ENCODE measurements at regions not wholly inside any gene's neighbourhood (a gene's known extent, or its start where the extent isn't known, plus 50 kb on each side); places are given as distances from the start of the nearest gene placed in this dataset.
A peak's percentile ranks its signal among the peaks of the same experiment; 100 is the strongest.
"Not testable (repeated sequence)": the region's sequence is repeated elsewhere in the genome, so short reads cannot be mapped to it uniquely, and the experiment has no call there.

GRCh38 chr3:75474530-75474929 lies 189.6 kb upstream of the FRG2C start:
- H3K27me3 Mint-ChIP-seq (ENCODE audit: unreplicated experiment); DNase-seq (ENCODE audit: low spot score); H3K4me1 Mint-ChIP-seq (ENCODE audit: unreplicated experiment); H3K27ac Mint-ChIP-seq (ENCODE audit: unreplicated experiment); H3K4me3 Mint-ChIP-seq (ENCODE audit: unreplicated experiment): not testable (repeated sequence)
- peaks cover 26% of the 10 kb centered on the region for H3K36me3 Mint-ChIP-seq (ENCODE audit: low read depth, unreplicated experiment)
- H3K9me3 Mint-ChIP-seq (ENCODE audit: unreplicated experiment), result peaks cover 11% of the 10 kb centered on the region

- H3K36me3 Mint-ChIP-seq (ENCODE audit: low read depth, unreplicated experiment); H3K27me3 Mint-ChIP-seq (ENCODE audit: unreplicated experiment); DNase-seq (ENCODE audit: low spot score); H3K9me3 Mint-ChIP-seq (ENCODE audit: unreplicated experiment); H3K4me3 Mint-ChIP-seq (ENCODE audit: unreplicated experiment); H3K27ac Mint-ChIP-seq (ENCODE audit: unreplicated experiment): not testable (repeated sequence)
- peaks cover 12% of the 10 kb centered on the region for H3K4me1 Mint-ChIP-seq (ENCODE audit: unreplicated experiment)
Measured at GRCh38 chr3:75496600-75496999, 167.5 kb upstream of the FRG2C start.

- H3K4me3 Mint-ChIP-seq (ENCODE audit: unreplicated experiment); DNase-seq (ENCODE audit: low spot score); H3K36me3 Mint-ChIP-seq (ENCODE audit: low read depth, unreplicated experiment); H3K9me3 Mint-ChIP-seq (ENCODE audit: unreplicated experiment); H3K27me3 Mint-ChIP-seq (ENCODE audit: unreplicated experiment); H3K27ac Mint-ChIP-seq (ENCODE audit: unreplicated experiment): not testable (repeated sequence)
- peaks cover 29% of the 10 kb centered on the region for H3K4me1 Mint-ChIP-seq (ENCODE audit: unreplicated experiment)
Measured at GRCh38 chr3:75500357-75500756, 163.8 kb upstream of the FRG2C start.

- not testable (repeated sequence) for H3K27me3 Mint-ChIP-seq (ENCODE audit: unreplicated experiment); H3K9me3 Mint-ChIP-seq (ENCODE audit: unreplicated experiment); H3K4me3 Mint-ChIP-seq (ENCODE audit: unreplicated experiment); DNase-seq (ENCODE audit: low spot score); H3K36me3 Mint-ChIP-seq (ENCODE audit: low read depth, unreplicated experiment)
- Mint-ChIP-seq H3K27ac (ENCODE audit: unreplicated experiment) (peak overlapping the region; percentile 97), H3K4me1 (ENCODE audit: unreplicated experiment) (peaks cover 32% of the 10 kb centered on the region)
Measured at GRCh38 chr3:75502171-75502570, 162.0 kb upstream of the FRG2C start.

- H3K9me3 Mint-ChIP-seq (ENCODE audit: unreplicated experiment); H3K27me3 Mint-ChIP-seq (ENCODE audit: unreplicated experiment); H3K36me3 Mint-ChIP-seq (ENCODE audit: low read depth, unreplicated experiment): not testable (repeated sequence)
- H3K4me1 Mint-ChIP-seq (ENCODE audit: unreplicated experiment), result peaks cover 38% of the 10 kb centered on the region
- H3K27ac Mint-ChIP-seq (ENCODE audit: unreplicated experiment), result peak overlapping the region; percentile 97
- DNase-seq (ENCODE audit: low spot score), result peak; percentile 22
- H3K4me3 Mint-ChIP-seq (ENCODE audit: unreplicated experiment), result peak overlapping the region; percentile 33
Measured at GRCh38 chr3:75502769-75503756, 161.1 kb upstream of the FRG2C start.

GRCh38 chr3:75506603-75507002 lies 157.5 kb upstream of the FRG2C start:
- no peak for TF ChIP-seq CTCF (IDR thresholded peaks at IDR 0.05; ENCODE audit: unreplicated experiment)
- Mint-ChIP-seq H3K27ac (ENCODE audit: unreplicated experiment) (no peak overlapping the region), H3K4me3 (ENCODE audit: unreplicated experiment) (no peak overlapping the region), H3K27me3 (ENCODE audit: unreplicated experiment) (peaks cover 14% of the 10 kb centered on the region), H3K4me1 (ENCODE audit: unreplicated experiment) (peaks cover 26% of the 10 kb centered on the region), H3K36me3 (ENCODE audit: low read depth, unreplicated experiment) (peaks cover 19% of the 10 kb centered on the region), H3K9me3 (ENCODE audit: unreplicated experiment) (peaks cover 12% of the 10 kb centered on the region)
- DNase-seq (ENCODE audit: low spot score), result no peak

- H3K27ac Mint-ChIP-seq (ENCODE audit: unreplicated experiment); DNase-seq (ENCODE audit: low spot score); H3K4me3 Mint-ChIP-seq (ENCODE audit: unreplicated experiment): not testable (repeated sequence)
- Mint-ChIP-seq H3K9me3 (ENCODE audit: unreplicated experiment) (peaks cover 15% of the 10 kb centered on the region), H3K27me3 (ENCODE audit: unreplicated experiment) (peaks cover 15% of the 10 kb centered on the region), H3K4me1 (ENCODE audit: unreplicated experiment) (peaks cover 13% of the 10 kb centered on the region), H3K36me3 (ENCODE audit: low read depth, unreplicated experiment) (peaks cover 26% of the 10 kb centered on the region)
Measured at GRCh38 chr3:75507956-75508355, 156.2 kb upstream of the FRG2C start.

GRCh38 chr3:75527657-75528056 lies 136.5 kb upstream of the FRG2C start:
- H3K4me1 Mint-ChIP-seq (ENCODE audit: unreplicated experiment); H3K27ac Mint-ChIP-seq (ENCODE audit: unreplicated experiment); H3K36me3 Mint-ChIP-seq (ENCODE audit: low read depth, unreplicated experiment); H3K9me3 Mint-ChIP-seq (ENCODE audit: unreplicated experiment); DNase-seq (ENCODE audit: low spot score); H3K27me3 Mint-ChIP-seq (ENCODE audit: unreplicated experiment); H3K4me3 Mint-ChIP-seq (ENCODE audit: unreplicated experiment): not testable (repeated sequence)

Data from endothelial cell (in vitro differentiated cells).